GM12875 (cell line): ENCODE measurements at regions not wholly inside any gene's neighbourhood (a gene's known extent, or its start where the extent isn't known, plus 50 kb on each side); places are given as distances from the start of the nearest gene placed in this dataset.

Source experiments
- H3K4me3 ChIP-seq: one replicate; pipeline ENCODE4 v1.5.1; 2011; ENCODE audit warnings: low read depth, low read length, control low read depth
- TF ChIP-seq, protein P1 (sequence below): IDR thresholded peaks from 2 replicates; pipeline ENCODE4 v1.5.1; 2011; ENCODE audit warnings: low read depth, mild to moderate bottlenecking, control low read depth, inconsistent platforms, low read length, moderate library complexity, borderline replicate concordance; ENCODE audit not compliant: insufficient read depth

DNA sequence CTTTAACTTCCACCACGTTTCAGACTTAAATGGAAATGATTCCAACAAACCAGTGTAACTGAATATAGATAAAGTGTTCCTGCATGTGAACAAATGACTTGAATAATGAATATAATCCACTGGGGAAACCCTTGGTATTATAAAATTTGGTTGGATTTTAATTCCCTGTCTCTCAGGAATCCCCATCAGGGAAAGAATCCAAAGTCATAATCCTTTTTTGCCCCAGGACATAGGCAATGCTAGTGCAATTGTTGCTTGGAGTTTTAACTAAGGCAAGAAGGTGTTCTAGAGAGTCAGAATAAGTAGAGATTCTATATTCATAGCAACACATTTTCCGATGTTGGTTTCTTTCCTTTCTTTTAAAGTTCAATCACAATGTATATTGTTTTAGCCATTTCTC is 1169.4 kb downstream of the GALC start:
- no peak overlapping the region for H3K4me3 ChIP-seq
- TF ChIP-seq, protein P1, sequence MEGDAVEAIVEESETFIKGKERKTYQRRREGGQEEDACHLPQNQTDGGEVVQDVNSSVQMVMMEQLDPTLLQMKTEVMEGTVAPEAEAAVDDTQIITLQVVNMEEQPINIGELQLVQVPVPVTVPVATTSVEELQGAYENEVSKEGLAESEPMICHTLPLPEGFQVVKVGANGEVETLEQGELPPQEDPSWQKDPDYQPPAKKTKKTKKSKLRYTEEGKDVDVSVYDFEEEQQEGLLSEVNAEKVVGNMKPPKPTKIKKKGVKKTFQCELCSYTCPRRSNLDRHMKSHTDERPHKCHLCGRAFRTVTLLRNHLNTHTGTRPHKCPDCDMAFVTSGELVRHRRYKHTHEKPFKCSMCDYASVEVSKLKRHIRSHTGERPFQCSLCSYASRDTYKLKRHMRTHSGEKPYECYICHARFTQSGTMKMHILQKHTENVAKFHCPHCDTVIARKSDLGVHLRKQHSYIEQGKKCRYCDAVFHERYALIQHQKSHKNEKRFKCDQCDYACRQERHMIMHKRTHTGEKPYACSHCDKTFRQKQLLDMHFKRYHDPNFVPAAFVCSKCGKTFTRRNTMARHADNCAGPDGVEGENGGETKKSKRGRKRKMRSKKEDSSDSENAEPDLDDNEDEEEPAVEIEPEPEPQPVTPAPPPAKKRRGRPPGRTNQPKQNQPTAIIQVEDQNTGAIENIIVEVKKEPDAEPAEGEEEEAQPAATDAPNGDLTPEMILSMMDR: no peak

DNA sequence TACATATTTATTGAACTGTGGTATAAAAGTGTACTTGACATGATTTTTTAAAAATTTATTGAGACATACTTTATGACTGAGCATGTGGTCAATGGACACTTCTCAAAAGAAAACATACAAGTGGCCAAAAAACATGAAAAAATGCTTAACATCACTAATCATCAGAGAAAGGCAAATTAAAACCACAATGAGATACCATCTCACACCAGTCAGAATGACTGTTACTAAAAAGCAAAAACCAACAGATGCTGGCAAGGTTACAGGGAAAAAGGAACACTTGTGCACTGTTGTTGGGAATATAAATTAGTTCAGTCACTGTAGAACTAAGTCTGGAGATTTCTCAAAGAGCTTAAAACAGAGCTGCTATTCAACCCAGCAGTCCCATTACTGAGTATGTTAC is 1177.6 kb downstream of the GALC start:
- H3K4me3 ChIP-seq: no peak overlapping the region
- TF ChIP-seq, protein P1: no peak

DNA sequence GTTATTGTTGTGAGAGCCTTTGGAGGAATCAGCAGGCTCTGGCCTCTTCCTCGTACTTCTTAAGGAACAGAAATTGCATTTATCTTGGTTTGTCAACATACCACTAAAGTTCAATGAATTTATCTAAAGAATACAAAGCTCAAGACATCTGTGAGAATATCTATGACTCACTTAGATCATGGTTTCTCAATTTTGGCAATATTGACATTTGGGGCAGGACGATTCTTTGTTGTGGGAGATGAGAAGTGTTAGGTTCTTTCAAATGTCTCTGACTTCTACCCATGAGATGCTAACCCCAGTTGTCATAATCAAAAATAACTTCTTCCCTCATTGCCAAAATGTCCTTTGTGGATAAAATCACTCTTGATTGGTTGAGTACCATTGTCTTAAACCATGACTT is 1190.3 kb downstream of the GALC start:
- TF ChIP-seq, protein P1: no peak

DNA sequence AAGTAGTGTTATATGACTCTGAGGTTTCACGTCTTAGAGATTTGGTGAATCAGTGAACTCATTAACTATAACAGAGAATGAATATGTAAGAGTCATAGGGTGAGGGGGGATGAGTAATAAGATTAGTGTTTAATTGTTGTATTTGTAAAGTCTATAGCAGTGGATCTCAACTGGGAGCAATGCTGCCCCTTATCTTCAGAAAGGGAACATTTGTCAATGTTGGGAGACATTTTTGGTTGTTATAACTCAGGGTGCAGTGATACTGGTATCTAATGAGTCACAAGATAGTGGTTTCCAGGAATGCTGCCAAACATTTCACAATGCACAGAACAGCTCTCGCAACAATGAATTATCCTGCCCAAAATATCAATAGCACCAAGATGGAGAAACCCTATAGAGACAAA is 1193.7 kb downstream of the GALC start:
- TF ChIP-seq, protein P1: no peak
- H3K4me3 ChIP-seq: no peak overlapping the region

More for the DNA sequence above, 1190.3 kb downstream of the GALC start:
- H3K4me3 ChIP-seq: no peak overlapping the region

DNA sequence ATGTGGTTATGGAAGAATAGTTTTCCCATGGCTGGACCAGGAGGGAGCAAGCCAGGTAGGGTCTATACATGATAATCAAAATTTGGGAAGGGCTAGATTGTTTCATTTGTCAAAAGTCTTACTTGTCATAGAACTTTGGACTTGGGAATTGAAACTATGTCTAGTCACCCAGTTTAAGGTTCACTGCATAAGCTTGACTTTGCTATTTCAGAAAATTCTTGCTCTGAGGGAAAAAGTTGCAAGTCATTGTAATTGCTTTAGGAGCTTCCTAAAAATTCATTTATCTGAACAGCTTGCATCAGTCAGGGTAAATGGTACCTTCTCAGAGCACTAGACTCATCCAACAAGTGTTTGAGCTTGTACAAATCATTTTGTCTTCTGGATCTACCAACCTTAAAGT is 1194.7 kb downstream of the GALC start:
- TF ChIP-seq, protein P1: no peak
- no peak overlapping the region for H3K4me3 ChIP-seq

DNA sequence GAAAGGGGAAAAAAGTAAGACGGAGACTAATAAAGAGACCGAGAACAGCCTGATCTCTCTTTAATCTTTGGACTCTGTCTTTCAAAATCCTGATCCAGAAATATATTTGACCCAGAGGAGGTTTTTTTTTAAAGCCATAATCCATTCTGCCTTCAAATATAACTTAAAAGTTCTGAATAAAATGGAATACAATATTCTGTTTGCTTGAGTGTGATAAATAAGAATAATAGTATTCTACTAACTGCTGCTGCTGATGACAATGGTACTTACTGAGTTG is 1196.0 kb downstream of the GALC start:
- no peak overlapping the region for H3K4me3 ChIP-seq
- TF ChIP-seq, protein P1: no peak

DNA sequence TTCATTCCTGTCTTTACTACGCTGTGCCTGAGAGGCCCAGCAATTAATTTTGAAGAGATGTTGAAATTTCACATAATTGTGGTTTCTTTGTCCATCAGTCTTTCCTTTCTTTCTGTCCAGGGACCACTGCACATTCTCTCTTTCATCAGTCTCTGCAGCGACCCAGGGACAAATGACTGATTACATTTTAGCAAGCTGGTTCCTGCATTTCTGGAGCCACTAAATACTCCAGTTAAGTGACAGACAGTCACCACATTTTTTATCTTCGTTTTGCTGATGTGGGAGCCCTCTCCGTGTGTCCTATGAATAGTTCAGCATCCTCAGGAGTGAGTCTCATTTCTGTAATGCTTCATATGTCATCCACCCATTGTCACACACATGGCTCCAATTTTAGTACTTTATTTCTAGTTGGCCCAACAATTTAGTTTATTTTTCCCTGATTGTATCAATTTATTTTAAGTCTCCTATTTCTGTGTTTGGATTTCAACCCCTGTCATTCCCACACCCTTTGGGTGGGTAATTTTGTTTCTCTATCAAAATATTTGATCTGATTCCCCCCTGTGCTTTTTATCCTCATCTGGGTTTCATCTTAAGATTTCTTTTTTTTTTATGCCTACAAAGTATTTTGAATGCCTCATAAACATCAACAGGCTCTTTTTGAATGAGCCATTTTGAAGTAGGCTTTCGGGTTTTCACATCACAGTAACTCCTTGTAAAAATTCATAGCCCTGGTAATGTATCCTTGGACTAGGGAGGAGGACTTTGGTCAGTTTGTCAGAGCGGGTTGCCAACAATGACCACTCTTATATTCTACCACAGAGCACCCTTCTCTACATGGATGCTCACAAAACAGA is 1196.5 kb downstream of the GALC start:
- TF ChIP-seq, protein P1: no peak
- H3K4me3 ChIP-seq: no peak overlapping the region
